Retinal pigment epithelial cell (primary cell): ENCODE measurements at regions not wholly inside any gene's neighbourhood (a gene's known extent, or its start where the extent isn't known, plus 50 kb on each side); places are given as distances from the start of the nearest gene placed in this dataset.

ENCODE experiments used
- DNase-seq: peaks from one replicate; pipeline ENCODE4 v3.0.0-alpha.2; 2010; ENCODE audit warnings: low read depth
- H3K4me3 ChIP-seq: 2 replicates; pipeline ENCODE4 v1.5.1; 2011; ENCODE audit warnings: mild to moderate bottlenecking, low read length, control low read depth, moderate library complexity
- TF ChIP-seq, protein P1 (sequence below): conservative IDR thresholded peaks from 2 replicates; pipeline ENCODE4 v1.5.1; 2011; ENCODE audit warnings: low read depth, low read length, control low read depth, inconsistent platforms

DNA sequence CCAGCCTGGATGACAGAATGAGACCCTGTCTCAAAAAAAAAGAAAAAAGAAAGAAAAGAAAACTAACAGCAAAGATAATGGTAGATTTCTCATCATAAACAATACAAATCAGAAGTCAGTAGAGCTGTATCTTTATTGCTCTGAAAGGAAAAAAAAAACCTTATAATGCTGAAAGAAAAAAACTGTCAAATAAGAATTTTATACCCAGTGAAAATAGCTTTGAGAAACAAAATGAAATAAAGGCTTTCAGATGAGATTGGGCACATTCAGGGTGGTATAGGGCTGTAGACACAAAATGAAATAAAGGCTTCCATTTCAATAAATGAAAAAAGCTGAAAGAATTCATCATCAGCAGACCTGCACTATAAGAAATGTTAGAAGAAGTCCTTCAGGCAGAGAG, 105.0 kb upstream of the FOXN3 start:
- no peak overlapping the region for H3K4me3 ChIP-seq
- TF ChIP-seq, protein P1, sequence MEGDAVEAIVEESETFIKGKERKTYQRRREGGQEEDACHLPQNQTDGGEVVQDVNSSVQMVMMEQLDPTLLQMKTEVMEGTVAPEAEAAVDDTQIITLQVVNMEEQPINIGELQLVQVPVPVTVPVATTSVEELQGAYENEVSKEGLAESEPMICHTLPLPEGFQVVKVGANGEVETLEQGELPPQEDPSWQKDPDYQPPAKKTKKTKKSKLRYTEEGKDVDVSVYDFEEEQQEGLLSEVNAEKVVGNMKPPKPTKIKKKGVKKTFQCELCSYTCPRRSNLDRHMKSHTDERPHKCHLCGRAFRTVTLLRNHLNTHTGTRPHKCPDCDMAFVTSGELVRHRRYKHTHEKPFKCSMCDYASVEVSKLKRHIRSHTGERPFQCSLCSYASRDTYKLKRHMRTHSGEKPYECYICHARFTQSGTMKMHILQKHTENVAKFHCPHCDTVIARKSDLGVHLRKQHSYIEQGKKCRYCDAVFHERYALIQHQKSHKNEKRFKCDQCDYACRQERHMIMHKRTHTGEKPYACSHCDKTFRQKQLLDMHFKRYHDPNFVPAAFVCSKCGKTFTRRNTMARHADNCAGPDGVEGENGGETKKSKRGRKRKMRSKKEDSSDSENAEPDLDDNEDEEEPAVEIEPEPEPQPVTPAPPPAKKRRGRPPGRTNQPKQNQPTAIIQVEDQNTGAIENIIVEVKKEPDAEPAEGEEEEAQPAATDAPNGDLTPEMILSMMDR, result no peak
- DNase-seq, result no peak

DNA sequence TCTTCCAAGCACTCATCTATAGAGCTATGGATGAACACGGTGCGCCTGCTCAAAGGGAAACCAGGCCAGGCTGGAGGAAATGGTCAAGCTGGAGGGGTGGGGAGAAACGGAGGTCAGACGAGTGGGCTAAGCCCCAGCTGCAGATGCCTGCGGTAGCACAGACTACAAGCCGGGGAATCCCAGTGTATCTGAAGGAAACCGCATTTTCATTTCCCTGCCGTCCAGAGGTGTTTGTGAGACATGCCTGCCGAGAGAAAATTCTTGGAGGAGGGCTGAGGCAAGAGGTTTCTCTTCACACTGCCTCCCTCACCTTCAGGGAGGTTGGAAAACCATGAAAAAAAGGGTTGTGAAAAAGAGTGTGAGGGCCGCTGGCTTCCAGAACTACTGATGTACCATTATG, 102.0 kb upstream of the FOXN3 start:
- no peak overlapping the region for H3K4me3 ChIP-seq
- DNase-seq, result no peak

GRCh38 chr14:89516173-89516572, 99.1 kb upstream of the FOXN3 start:
- TF ChIP-seq, protein P1, result no peak

More for the DNA sequence above, 102.0 kb upstream of the FOXN3 start:
- TF ChIP-seq, protein P1, result no peak

GRCh38 chr14:89514601-89515000, 97.6 kb upstream of the FOXN3 start:
- no peak overlapping the region for H3K4me3 ChIP-seq
- TF ChIP-seq, protein P1, result no peak
- DNase-seq, result no peak

More at GRCh38 chr14:89516173-89516572, 99.1 kb upstream of the FOXN3 start:
- no peak for DNase-seq
- H3K4me3 ChIP-seq, result no peak overlapping the region

GRCh38 chr14:89509891-89510290, 92.9 kb upstream of the FOXN3 start:
- no peak overlapping the region for H3K4me3 ChIP-seq
- TF ChIP-seq, protein P1, result no peak
- no peak for DNase-seq

DNA sequence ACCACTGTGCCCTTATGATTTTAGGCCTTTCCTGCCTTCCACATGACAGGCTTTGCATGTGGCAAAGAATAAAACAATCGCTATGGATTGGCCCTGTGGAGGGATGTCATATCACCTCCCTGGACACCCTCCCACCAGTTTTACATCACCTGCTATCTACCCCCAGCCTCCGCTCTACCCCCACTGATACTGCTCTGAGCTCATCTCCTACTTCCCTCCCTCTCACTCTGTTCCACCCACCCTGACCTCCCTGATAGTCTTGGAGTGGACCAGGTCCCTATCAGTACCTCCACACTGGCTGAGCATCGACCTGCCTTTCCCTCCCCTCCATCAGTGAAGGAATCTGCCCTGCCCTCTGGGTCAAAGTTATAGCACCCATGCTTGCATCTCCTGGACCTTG, 91.8 kb upstream of the FOXN3 start:
- DNase-seq, result no peak
- TF ChIP-seq, protein P1, result no peak
- no peak overlapping the region for H3K4me3 ChIP-seq

DNA sequence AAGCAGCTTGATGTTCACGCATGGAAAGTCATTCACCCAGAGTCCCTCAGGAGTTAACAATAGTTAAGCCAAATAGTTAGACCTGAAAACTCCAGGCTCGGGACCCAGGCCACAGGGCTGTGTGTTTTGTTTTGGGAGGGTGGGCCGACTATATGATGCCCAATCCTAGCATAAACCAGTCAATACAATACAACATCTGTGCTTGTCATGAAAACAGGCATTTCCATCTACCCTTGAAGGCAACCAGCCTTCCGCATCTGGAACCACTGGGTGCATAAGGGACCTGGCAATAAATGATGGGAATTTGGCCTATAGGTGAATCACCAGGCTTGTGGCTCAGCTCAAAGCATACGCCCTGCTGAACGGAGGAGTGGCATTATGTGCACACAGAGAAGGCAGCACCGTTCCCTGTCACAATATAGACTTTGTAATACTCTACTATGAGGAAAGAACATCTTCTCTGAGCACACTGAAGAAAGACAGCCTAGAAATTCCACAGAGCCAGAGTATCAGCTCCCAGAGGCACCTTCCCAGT, 91.0 kb upstream of the FOXN3 start:
- no peak for DNase-seq
- no peak overlapping the region for H3K4me3 ChIP-seq
- TF ChIP-seq, protein P1, result no peak
